OCI-LY7 (cell line): ENCODE measurements at regions not wholly inside any gene's neighbourhood (a gene's known extent, or its start where the extent isn't known, plus 50 kb on each side); places are given as distances from the start of the nearest gene placed in this dataset.

Experiments used
- BruUV-seq: library from RNA; stranded (reverse); fragments of 400-500 nt; replicated peaks from 2 replicates; lab custom pipeline; 2021; lab: Mats Ljungman, UMichigan
- CTCF ChIA-PET: fragments of 300-600 bp; sonication (Branson Sonifier 250); formaldehyde crosslinking; loops from one replicate; lab custom pipeline; 2022; ENCODE audit warnings: antibody characterized with exemption; ENCODE audit not compliant: unreplicated experiment; lab: Charles Lee
- POLR2A ChIA-PET: fragments of 300-600 bp; sonication (Branson Sonifier 250); formaldehyde crosslinking; loops from one replicate; lab custom pipeline; 2022; ENCODE audit warnings: antibody characterized with exemption; lab: Charles Lee
- DNase-seq: peaks from one replicate; pipeline ENCODE4 v3.0.0-alpha.2; 2015; ENCODE audit warnings: low spot score
- H2AFZ ChIP-seq: fragments of 200-600 bp; sonication (generic), shearing (Covaris generic); 2 replicates; pipeline ENCODE4 v1.6.1; 2014; ENCODE audit warnings: mild to moderate bottlenecking, antibody characterized with exemption, low read length, moderate library complexity
- H3K27ac ChIP-seq: fragments of 200-600 bp; sonication (generic); 2 replicates; pipeline ENCODE4 v1.5.1; 2014; ENCODE audit warnings: mixed run types, low read depth, mild to moderate bottlenecking, moderate library complexity, low read length, inconsistent platforms; ENCODE audit not compliant: poor library complexity, severe bottlenecking
- H3K36me3 ChIP-seq: fragments of 200-600 bp; sonication (generic); 2 replicates; pipeline ENCODE4 v1.6.1; 2014; ENCODE audit warnings: mild to moderate bottlenecking, antibody characterized with exemption, low read length, moderate library complexity, mixed read lengths; ENCODE audit not compliant: insufficient read depth
- H3K4me1 ChIP-seq: fragments of 200-600 bp; sonication (generic); 2 replicates; pipeline ENCODE4 v1.5.1; 2014; ENCODE audit warnings: mild to moderate bottlenecking, low read length; ENCODE audit not compliant: insufficient read depth, poor library complexity, severe bottlenecking
- H3K4me2 ChIP-seq: fragments of 200-600 bp; sonication (generic); 2 replicates; pipeline ENCODE4 v1.6.1; 2014; ENCODE audit warnings: mild to moderate bottlenecking, low read length
- H3K4me3 ChIP-seq: fragments of 200-600 bp; sonication (generic); 2 replicates; pipeline ENCODE4 v1.5.1; 2014; ENCODE audit warnings: mild to moderate bottlenecking, low read depth, low read length; ENCODE audit not compliant: poor library complexity, severe bottlenecking
- H3K79me2 ChIP-seq: fragments of 200-600 bp; sonication (generic); 2 replicates; pipeline ENCODE4 v1.6.1; 2016; ENCODE audit warnings: low read depth, mild to moderate bottlenecking, low read length, moderate library complexity, mixed read lengths; ENCODE audit not compliant: insufficient read depth
- H3K9me2 ChIP-seq: fragments of 200-600 bp; sonication (generic); 2 replicates; pipeline ENCODE4 v1.6.1; 2016; ENCODE audit warnings: mild to moderate bottlenecking, low read length, mixed read lengths; ENCODE audit not compliant: insufficient read depth
- H3K9me3 ChIP-seq: fragments of 200-600 bp; sonication (generic); 2 replicates; pipeline ENCODE4 v1.6.1; 2014; ENCODE audit warnings: mild to moderate bottlenecking, mixed run types, low read length, mixed read lengths
- H4K20me1 ChIP-seq: fragments of 200-600 bp; sonication (generic); 2 replicates; pipeline ENCODE4 v1.6.1; 2014; ENCODE audit warnings: mild to moderate bottlenecking, antibody characterized with exemption, low read length, moderate library complexity, mixed read lengths; ENCODE audit not compliant: insufficient read depth
- EZH2phosphoT487 ChIP-seq: fragments of 200-600 bp; sonication (generic); IDR thresholded peaks from 2 replicates; pipeline ENCODE4 v1.6.1; 2018; ENCODE audit warnings: low read depth, borderline replicate concordance, mild to moderate bottlenecking, mixed run types, antibody characterized with exemption, low read length, moderate library complexity, mixed read lengths
- intact Hi-C: fragments of 100-400 bp; cut with micrococcal nuclease; formaldehyde crosslinking; loops from one replicate; pipeline ENCODE4 v1.10.0; 2022; ENCODE audit not compliant: unreplicated experiment
- TF ChIP-seq, protein P1 (sequence below): fragments of 200-600 bp; sonication (generic); conservative IDR thresholded peaks from 2 replicates; pipeline ENCODE4 v1.5.1; 2014; ENCODE audit warnings: mild to moderate bottlenecking, antibody characterized with exemption, low read length, moderate library complexity, mixed read lengths

DNA sequence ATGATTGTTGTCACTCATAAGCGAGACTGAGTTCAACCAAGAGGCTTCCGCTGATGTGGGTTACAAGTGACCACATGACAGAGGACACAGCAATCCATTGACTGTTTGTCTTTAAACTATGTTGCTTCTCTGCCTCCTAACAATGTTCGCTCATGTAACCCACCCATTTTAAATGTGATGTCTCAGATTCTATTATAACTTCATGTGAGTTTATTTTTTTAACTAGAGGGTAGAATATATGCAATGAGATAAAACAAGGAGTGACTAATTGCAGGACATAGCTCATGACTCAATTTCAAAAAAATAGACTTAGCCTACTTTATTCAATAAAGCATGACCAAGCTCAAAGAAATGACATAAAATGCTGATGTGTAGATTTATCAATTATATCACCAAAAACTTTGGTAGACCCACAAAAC is 119.2 kb upstream of the SASH1 start:
- ChIA-PET POLR2A (interaction anchor here (0.5 kb wide), 1 partner anchor 75 kb away, joined by 3 read pairs; no protein-coding TSS in a partner anchor), CTCF (no interaction called here)
- Histone ChIP-seq H3K9me2 (no peaks in the 10 kb centered on the region), H3K4me1 (no peaks in the 10 kb centered on the region), H2AFZ (no peak overlapping the region), H4K20me1 (no peaks in the 10 kb centered on the region), H3K4me2 (no peak overlapping the region), H3K9me3 (no peaks in the 10 kb centered on the region), H3K27ac (no peak overlapping the region), H3K79me2 (no peaks in the 10 kb centered on the region), H3K4me3 (no peak overlapping the region), H3K36me3 (no peaks in the 10 kb centered on the region)
- BruUV-seq: no TSS peak
- DNase-seq: no peak
- intact Hi-C loops: no loop called here
- TF ChIP-seq, protein P1, sequence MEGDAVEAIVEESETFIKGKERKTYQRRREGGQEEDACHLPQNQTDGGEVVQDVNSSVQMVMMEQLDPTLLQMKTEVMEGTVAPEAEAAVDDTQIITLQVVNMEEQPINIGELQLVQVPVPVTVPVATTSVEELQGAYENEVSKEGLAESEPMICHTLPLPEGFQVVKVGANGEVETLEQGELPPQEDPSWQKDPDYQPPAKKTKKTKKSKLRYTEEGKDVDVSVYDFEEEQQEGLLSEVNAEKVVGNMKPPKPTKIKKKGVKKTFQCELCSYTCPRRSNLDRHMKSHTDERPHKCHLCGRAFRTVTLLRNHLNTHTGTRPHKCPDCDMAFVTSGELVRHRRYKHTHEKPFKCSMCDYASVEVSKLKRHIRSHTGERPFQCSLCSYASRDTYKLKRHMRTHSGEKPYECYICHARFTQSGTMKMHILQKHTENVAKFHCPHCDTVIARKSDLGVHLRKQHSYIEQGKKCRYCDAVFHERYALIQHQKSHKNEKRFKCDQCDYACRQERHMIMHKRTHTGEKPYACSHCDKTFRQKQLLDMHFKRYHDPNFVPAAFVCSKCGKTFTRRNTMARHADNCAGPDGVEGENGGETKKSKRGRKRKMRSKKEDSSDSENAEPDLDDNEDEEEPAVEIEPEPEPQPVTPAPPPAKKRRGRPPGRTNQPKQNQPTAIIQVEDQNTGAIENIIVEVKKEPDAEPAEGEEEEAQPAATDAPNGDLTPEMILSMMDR: no peak
- no peak for TF ChIP-seq EZH2phosphoT487

DNA sequence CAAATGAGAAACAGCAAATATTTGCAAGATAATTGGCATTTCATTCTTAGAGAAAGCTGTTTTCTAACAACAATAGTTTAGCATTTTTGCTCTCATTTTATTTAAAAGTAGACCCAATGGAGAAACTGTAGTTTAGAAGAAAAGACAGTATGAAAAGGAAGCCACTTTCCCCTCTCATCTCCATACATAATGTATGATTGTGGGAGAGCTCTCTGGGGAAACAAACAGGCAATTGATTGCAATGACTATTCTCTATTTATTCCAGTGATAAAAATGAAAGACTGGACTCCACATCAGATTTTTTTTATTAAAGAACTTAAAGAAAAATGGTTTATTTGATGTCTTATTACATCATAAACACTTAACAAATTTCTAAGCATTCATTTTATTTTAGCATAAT is 116.8 kb upstream of the SASH1 start:
- intact Hi-C loops: no loop called here
- Histone ChIP-seq H3K4me3 (no peak overlapping the region), H2AFZ (no peak overlapping the region), H3K9me2 (no peaks in the 10 kb centered on the region), H3K36me3 (no peaks in the 10 kb centered on the region), H3K9me3 (no peaks in the 10 kb centered on the region), H4K20me1 (no peaks in the 10 kb centered on the region), H3K79me2 (no peaks in the 10 kb centered on the region), H3K4me1 (no peaks in the 10 kb centered on the region), H3K4me2 (no peak overlapping the region), H3K27ac (no peak overlapping the region)
- TF ChIP-seq EZH2phosphoT487: no peak
- TF ChIP-seq, protein P1: no peak
- BruUV-seq: no TSS peak
- POLR2A ChIA-PET: interaction anchor here (0.6 kb wide), 1 partner anchor 18 kb away, joined by 8 read pairs; no protein-coding TSS in a partner anchor
- CTCF ChIA-PET: no interaction called here
- DNase-seq: no peak

DNA sequence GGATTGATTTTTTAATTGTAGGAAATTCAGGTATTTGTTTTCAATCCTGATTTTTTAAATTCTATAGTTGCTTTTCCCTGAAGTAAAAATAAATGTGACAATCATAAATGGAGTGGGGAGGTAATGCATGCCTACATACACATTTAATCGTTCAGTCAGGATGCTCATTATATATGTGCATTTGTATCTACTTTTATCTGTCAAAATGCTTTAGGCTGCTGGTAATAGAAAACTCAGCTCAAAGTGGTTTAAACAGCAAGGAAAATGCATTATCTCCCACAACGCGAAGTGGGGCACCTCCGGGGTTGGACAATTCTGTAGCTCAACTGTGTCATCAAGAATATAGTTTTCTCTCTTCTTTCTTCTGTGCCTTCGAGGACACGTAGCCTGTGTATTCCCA is 116.4 kb upstream of the SASH1 start:
- no peaks in the 10 kb centered on the region for H3K9me3 ChIP-seq
- no peaks in the 10 kb centered on the region for H4K20me1 ChIP-seq
- no TSS peak for BruUV-seq
- H3K4me2 ChIP-seq: no peak overlapping the region
- H3K4me3 ChIP-seq: no peak overlapping the region
- no peak for TF ChIP-seq EZH2phosphoT487
- TF ChIP-seq, protein P1: no peak
- no peaks in the 10 kb centered on the region for H3K4me1 ChIP-seq
- H3K36me3 ChIP-seq: no peaks in the 10 kb centered on the region
- no peak overlapping the region for H3K27ac ChIP-seq
- H3K79me2 ChIP-seq: no peaks in the 10 kb centered on the region
- DNase-seq: no peak
- ChIA-PET CTCF (no interaction called here), POLR2A (no interaction called here)
- no peak overlapping the region for H2AFZ ChIP-seq
- H3K9me2 ChIP-seq: no peaks in the 10 kb centered on the region
- intact Hi-C loops: no loop called here
